Common myeloid progenitor, CD34-positive (primary cell): ENCODE measurements at regions not wholly inside any gene's neighbourhood (a gene's known extent, or its start where the extent isn't known, plus 50 kb on each side); places are given as distances from the start of the nearest gene placed in this dataset.

ENCODE experiments used
- CTCF ChIA-PET: fragments of 350-600 bp; sonication (Branson Sonifier 250); formaldehyde crosslinking; loops from one replicate; lab custom pipeline; 2021; ENCODE audit warnings: antibody characterized with exemption; lab: Charles Lee
- POLR2A ChIA-PET: fragments of 350-600 bp; sonication (Branson Sonifier 250); formaldehyde crosslinking; loops from one replicate; lab custom pipeline; 2021; ENCODE audit warnings: antibody characterized with exemption; lab: Charles Lee
- DNase-seq, 3 donors: peaks; one replicate each; pipeline versions ENCODE4 v3.0.0 to v3.0.0-alpha.2; 2013
- H3K27ac ChIP-seq, 2 experiments: 1 replicate in 1 of 2; 2 replicates in 1 of 2; pipeline ENCODE4 v1.7.0; 2013; ENCODE audit warnings: inconsistent platforms in 2 of 2, low read length in 2 of 2, mild to moderate bottlenecking in 2 of 2, low read depth in 1 of 2, moderate library complexity in 1 of 2; ENCODE audit not compliant: severe bottlenecking in 2 of 2, insufficient read depth in 1 of 2, poor library complexity in 1 of 2
- H3K27me3 ChIP-seq, 5 experiments: replicated peaks in 2 of 5; 1 replicate in 3 of 5; 2 replicates in 2 of 5; pipeline versions ENCODE4 v1.6.1 to v1.7.0; 2013; ENCODE audit warnings: low read length in 4 of 5, mild to moderate bottlenecking in 2 of 5, moderate library complexity in 2 of 5, inconsistent platforms in 1 of 5; ENCODE audit not compliant: insufficient read depth in 5 of 5, control insufficient read depth in 4 of 5
- H3K36me3 ChIP-seq, 4 experiments: 1 replicate in 2 of 4; 2 replicates in 2 of 4; pipeline versions ENCODE4 v1.6.1 to v1.7.0; 2013; ENCODE audit warnings: low read length in 3 of 4, control low read depth in 1 of 4, mild to moderate bottlenecking in 1 of 4; ENCODE audit not compliant: control insufficient read depth in 4 of 4, insufficient read depth in 4 of 4
- H3K4me1 ChIP-seq, 4 experiments: 1 replicate in 3 of 4; 2 replicates in 1 of 4; pipeline versions ENCODE4 v1.6.1 to v1.7.1; 2013; ENCODE audit warnings: low read length in 3 of 4, mild to moderate bottlenecking in 3 of 4, control low read depth in 1 of 4, inconsistent platforms in 1 of 4, moderate library complexity in 1 of 4; ENCODE audit not compliant: control insufficient read depth in 4 of 4, insufficient read depth in 4 of 4; ENCODE audit errors: control extremely low read depth in 1 of 4
- H3K4me3 ChIP-seq, 7 experiments: 1 replicate in 4 of 7; 2 replicates in 3 of 7; pipeline versions ENCODE4 v1.5.1 to v1.7.0; 2013; ENCODE audit warnings: mild to moderate bottlenecking in 7 of 7, low read length in 6 of 7, moderate library complexity in 6 of 7, inconsistent platforms in 2 of 7, low read depth in 2 of 7, control low read depth in 1 of 7; ENCODE audit not compliant: insufficient read depth in 4 of 7, control insufficient read depth in 1 of 7; ENCODE audit errors: extremely low read depth in 1 of 7
- H3K9me3 ChIP-seq, 5 experiments: 1 replicate in 4 of 5; 2 replicates in 1 of 5; pipeline versions ENCODE4 v1.6.1 to v1.7.1; 2013; ENCODE audit warnings: low read length in 4 of 5, mild to moderate bottlenecking in 2 of 5, inconsistent platforms in 1 of 5, low read depth in 1 of 5, moderate library complexity in 1 of 5; ENCODE audit not compliant: control insufficient read depth in 4 of 5, insufficient read depth in 2 of 5; ENCODE audit errors: control extremely low read depth in 1 of 5
- WGBS: methylation state at CpG from one replicate; pipeline ENCODE4 v1.1.5; 2013; ENCODE audit not compliant: insufficient coverage; 5-methylcytosine and 5-hydroxymethylcytosine counted together

- DNase-seq: no peak
- ChIA-PET POLR2A (no interaction called here), CTCF (no interaction called here)
- Histone ChIP-seq H3K4me3 (no peak overlapping the region), H3K27ac (no peak overlapping the region), H3K27me3 (peaks cover 0 to 7% (median 0%) of the 10 kb centered on the region in 5 experiments), H3K9me3 (no peaks in the 10 kb centered on the region), H3K4me1 (no peaks in the 10 kb centered on the region), H3K36me3 (no peaks in the 10 kb centered on the region)
- WGBS: 87% methylated on average over 3 of the region's 4 CpGs
Measured at GRCh38 chr5:15256485-15256884, 243.5 kb upstream of the FBXL7 start.

DNA sequence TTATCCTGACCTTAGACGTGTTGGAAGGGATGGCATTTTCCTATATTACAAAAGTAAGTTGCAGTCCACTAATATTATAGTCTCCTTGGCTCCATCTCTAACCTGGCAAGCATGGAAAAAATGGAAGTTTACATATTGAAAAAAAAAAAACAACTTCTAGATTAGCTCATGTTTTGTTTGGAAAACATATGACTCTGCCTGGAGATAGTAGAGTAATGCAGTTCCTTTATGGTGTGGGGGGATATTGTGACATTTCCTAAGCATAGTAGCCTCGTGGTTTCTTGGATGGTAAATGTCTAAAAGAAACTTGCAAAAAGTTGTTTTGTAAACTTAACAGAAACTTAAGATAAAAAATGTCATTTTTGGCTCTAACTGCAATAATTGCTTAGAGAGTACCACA lies 244.4 kb upstream of the FBXL7 start:
- no peaks in the 10 kb centered on the region for H3K9me3 ChIP-seq
- CTCF ChIA-PET: no interaction called here
- DNase-seq: no peak
- POLR2A ChIA-PET: no interaction called here
- peaks cover 0 to 8% (median 0%) of the 10 kb centered on the region in 5 experiments for H3K27me3 ChIP-seq
- no peak overlapping the region for H3K27ac ChIP-seq
- H3K4me1 ChIP-seq: no peaks in the 10 kb centered on the region
- no peak overlapping the region for H3K4me3 ChIP-seq
- no CpG with 5 or more reads among the region's 2 CpGs for WGBS
- no peaks in the 10 kb centered on the region for H3K36me3 ChIP-seq

GRCh38 chr5:15254607-15255006 lies 245.4 kb upstream of the FBXL7 start:
- H3K27me3 ChIP-seq: peaks cover 0 to 8% (median 0%) of the 10 kb centered on the region in 5 experiments
- H3K9me3 ChIP-seq: no peaks in the 10 kb centered on the region
- WGBS: 78% methylated on average over 3 of the region's 3 CpGs
- H3K4me1 ChIP-seq: no peaks in the 10 kb centered on the region
- no peaks in the 10 kb centered on the region for H3K36me3 ChIP-seq
- DNase-seq: no peak
- ChIA-PET POLR2A (no interaction called here), CTCF (no interaction called here)
- no peak overlapping the region for H3K27ac ChIP-seq
- no peak overlapping the region for H3K4me3 ChIP-seq

DNA sequence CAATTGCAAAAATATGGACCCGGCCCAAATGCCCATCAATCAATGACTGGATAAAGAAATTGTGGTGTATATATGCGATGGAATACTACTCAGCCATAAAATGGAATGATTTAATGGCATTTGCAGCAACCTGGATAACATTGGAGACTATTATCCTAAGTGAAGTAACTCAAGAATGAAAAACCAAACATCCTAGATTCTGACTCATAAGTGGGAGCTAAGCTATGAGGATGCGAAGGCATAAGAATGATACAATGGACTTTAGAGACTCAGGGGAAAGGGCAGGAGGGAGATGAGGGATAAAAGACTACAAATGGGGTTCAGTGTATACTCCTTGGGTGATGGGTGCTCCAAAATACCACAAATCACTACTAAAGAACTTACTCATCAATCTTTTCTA lies 247.6 kb upstream of the FBXL7 start:
- H3K36me3 ChIP-seq: no peaks in the 10 kb centered on the region
- POLR2A ChIA-PET: interaction anchor here (0.7 kb wide), 1 partner anchor 352 kb away, joined by 4 read pairs; no protein-coding TSS in a partner anchor
- H3K27me3 ChIP-seq: peaks cover 0 to 8% (median 0%) of the 10 kb centered on the region in 5 experiments
- CTCF ChIA-PET: no interaction called here
- no peaks in the 10 kb centered on the region for H3K9me3 ChIP-seq
- DNase-seq: no peak
- no peak overlapping the region for H3K4me3 ChIP-seq
- no peak overlapping the region for H3K27ac ChIP-seq
- peaks cover 0 to 5% (median 1%) of the 10 kb centered on the region in 4 experiments for H3K4me1 ChIP-seq
- WGBS: 100% methylated on average over 1 of the region's 3 CpGs

DNA sequence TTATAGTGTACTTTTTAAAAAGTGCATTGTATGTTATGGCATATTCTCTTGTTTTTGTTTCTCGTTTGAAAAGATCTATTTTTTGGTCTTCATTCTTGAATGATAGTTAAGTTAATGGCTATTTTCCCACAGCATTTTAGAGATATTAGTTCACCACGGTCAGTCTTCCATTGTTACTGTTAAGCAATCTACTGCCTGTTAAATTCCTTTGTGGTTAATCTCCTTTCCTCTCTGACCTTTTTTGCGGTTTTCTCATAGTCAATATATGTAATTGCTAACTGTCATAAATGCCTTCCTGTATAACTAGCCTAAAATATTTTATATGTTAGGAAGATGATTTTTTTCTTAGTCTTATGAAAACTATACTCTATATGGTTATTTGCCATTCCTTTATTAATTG lies 250.8 kb upstream of the FBXL7 start:
- DNase-seq: no peak

GRCh38 chr5:15248731-15249130 lies 251.2 kb upstream of the FBXL7 start:
- ChIA-PET CTCF (no interaction called here), POLR2A (no interaction called here)
- Histone ChIP-seq H3K27ac (no peak overlapping the region), H3K4me3 (no peak overlapping the region), H3K4me1 (peaks cover 0 to 5% (median 1%) of the 10 kb centered on the region in 4 experiments), H3K9me3 (peaks cover 0 to 11% (median 0%) of the 10 kb centered on the region in 5 experiments), H3K36me3 (no peaks in the 10 kb centered on the region), H3K27me3 (peaks cover 0 to 1% (median 0%) of the 10 kb centered on the region in 5 experiments)
- DNase-seq: no peak

More for the DNA sequence above, 250.8 kb upstream of the FBXL7 start:
- POLR2A ChIA-PET: no interaction called here
- Histone ChIP-seq H3K9me3 (peaks cover 0 to 11% (median 0%) of the 10 kb centered on the region in 5 experiments), H3K4me3 (no peak overlapping the region), H3K27me3 (peaks cover 0 to 1% (median 0%) of the 10 kb centered on the region in 5 experiments), H3K4me1 (peaks cover 0 to 5% (median 1%) of the 10 kb centered on the region in 4 experiments), H3K36me3 (no peaks in the 10 kb centered on the region), H3K27ac (no peak overlapping the region)
- CTCF ChIA-PET: no interaction called here
- no CpG with 5 or more reads among the region's 3 CpGs for whole genome bisulfite sequencing

DNA sequence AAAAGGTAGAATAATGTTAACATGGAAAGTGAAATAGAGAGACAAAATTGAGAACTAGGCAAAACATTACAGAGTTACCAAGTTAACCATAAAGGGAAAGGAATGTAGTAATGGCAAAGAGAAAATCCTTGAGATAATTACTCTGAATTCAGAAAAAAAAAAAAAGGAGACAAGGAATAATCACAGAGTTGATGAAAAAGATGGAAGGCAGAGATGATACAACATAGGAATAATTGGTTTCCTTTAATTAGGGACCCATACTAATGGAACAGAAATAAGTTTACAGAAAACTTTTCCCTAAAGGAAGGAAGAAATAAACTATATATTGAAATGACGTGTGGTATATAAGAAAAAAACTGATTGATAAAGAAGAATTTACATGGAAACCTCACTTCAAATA lies 254.1 kb upstream of the FBXL7 start:
- H3K27me3 ChIP-seq: peaks cover 0 to 4% (median 0%) of the 10 kb centered on the region in 5 experiments
- H3K4me1 ChIP-seq: peaks cover 0 to 5% (median 1%) of the 10 kb centered on the region in 4 experiments
- no peak overlapping the region for H3K27ac ChIP-seq
- no peaks in the 10 kb centered on the region for H3K36me3 ChIP-seq
- H3K4me3 ChIP-seq: no peak overlapping the region
- WGBS: no CpG with 5 or more reads among the region's 1 CpG
- POLR2A ChIA-PET: no interaction called here
- H3K9me3 ChIP-seq: peaks cover 0 to 11% (median 0%) of the 10 kb centered on the region in 5 experiments
- CTCF ChIA-PET: no interaction called here
- DNase-seq: no peak
